Neural cell (in vitro differentiated cells): ENCODE measurements at regions not wholly inside any gene's neighbourhood (a gene's known extent, or its start where the extent isn't known, plus 50 kb on each side); places are given as distances from the start of the nearest gene placed in this dataset.

ENCODE experiments used
- EP300 ChIP-seq: fragments of 450-650 bp; conservative IDR thresholded peaks from 2 replicates; pipeline ENCODE4 v1.6.1; 2014; ENCODE audit warnings: antibody characterized with exemption, mild to moderate bottlenecking, moderate library complexity; ENCODE audit not compliant: poor library complexity, severe bottlenecking
- REST ChIP-seq: IDR thresholded peaks from 2 replicates; pipeline ENCODE4 v1.6.1; 2012; ENCODE audit warnings: borderline replicate concordance
- TF ChIP-seq, protein P1 (sequence below): fragments of 450-650 bp; IDR thresholded peaks from 2 replicates; pipeline ENCODE4 v1.5.1; 2014; ENCODE audit warnings: antibody characterized with exemption, mild to moderate bottlenecking, moderate library complexity; ENCODE audit not compliant: poor library complexity, severe bottlenecking

DNA sequence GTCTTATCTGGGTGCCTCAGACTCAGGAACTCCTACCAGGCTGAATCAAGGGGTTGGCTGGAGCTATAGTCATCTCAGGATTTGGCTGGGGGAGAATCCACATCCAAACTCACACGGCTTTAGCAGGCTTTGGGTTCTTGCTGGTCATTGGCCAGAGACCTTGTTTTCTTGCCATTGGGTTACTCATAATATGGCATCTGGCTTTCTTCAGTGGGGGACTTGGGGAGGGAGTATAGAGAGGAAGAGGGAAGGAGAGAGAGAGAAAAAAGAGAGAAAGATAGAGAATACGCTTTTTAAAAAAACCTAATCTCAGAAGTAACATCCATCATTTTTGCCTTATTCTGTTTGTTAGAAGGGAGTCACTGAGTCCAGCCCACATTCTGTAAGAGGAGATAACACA is 191.5 kb upstream of the SHISA6 start:
- TF ChIP-seq, protein P1, sequence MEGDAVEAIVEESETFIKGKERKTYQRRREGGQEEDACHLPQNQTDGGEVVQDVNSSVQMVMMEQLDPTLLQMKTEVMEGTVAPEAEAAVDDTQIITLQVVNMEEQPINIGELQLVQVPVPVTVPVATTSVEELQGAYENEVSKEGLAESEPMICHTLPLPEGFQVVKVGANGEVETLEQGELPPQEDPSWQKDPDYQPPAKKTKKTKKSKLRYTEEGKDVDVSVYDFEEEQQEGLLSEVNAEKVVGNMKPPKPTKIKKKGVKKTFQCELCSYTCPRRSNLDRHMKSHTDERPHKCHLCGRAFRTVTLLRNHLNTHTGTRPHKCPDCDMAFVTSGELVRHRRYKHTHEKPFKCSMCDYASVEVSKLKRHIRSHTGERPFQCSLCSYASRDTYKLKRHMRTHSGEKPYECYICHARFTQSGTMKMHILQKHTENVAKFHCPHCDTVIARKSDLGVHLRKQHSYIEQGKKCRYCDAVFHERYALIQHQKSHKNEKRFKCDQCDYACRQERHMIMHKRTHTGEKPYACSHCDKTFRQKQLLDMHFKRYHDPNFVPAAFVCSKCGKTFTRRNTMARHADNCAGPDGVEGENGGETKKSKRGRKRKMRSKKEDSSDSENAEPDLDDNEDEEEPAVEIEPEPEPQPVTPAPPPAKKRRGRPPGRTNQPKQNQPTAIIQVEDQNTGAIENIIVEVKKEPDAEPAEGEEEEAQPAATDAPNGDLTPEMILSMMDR: no peak
- no peak for TF ChIP-seq EP300
- TF ChIP-seq REST: no peak
